Liver (tissue), 8 donors: ENCODE measurements at regions not wholly inside any gene's neighbourhood (a gene's known extent, or its start where the extent isn't known, plus 50 kb on each side); places are given as distances from the start of the nearest gene placed in this dataset.

Experiments used
- DNase-seq: peaks from one replicate; pipeline ENCODE4 v3.0.0-alpha.2; 2017; ENCODE audit warnings: low spot score
- H3K27ac ChIP-seq, 2 donors: one replicate each; pipeline ENCODE4 v1.7.0; 2013; ENCODE audit warnings: inconsistent platforms in 2 of 2, low read length in 2 of 2, control low read depth in 1 of 2, low read depth in 1 of 2, mild to moderate bottlenecking in 1 of 2
- H3K27me3 ChIP-seq, 4 donors: one replicate each; pipeline versions ENCODE4 v1.6.1 to v1.7.0; 2013; ENCODE audit warnings: low read length in 3 of 4, inconsistent platforms in 1 of 4, mild to moderate bottlenecking in 1 of 4, moderate library complexity in 1 of 4; ENCODE audit not compliant: control insufficient read depth in 4 of 4, insufficient read depth in 4 of 4
- H3K36me3 ChIP-seq, 4 donors: one replicate each; pipeline versions ENCODE4 v1.6.1 to v1.7.0; 2013; ENCODE audit warnings: low read length in 3 of 4, mild to moderate bottlenecking in 3 of 4, low read depth in 1 of 4, moderate library complexity in 1 of 4; ENCODE audit not compliant: control insufficient read depth in 4 of 4, insufficient read depth in 3 of 4
- H3K4me1 ChIP-seq, 4 donors: one replicate each; pipeline versions ENCODE4 v1.6.1 to v1.7.0; 2013; ENCODE audit warnings: low read length in 3 of 4, mild to moderate bottlenecking in 3 of 4, moderate library complexity in 1 of 4; ENCODE audit not compliant: control insufficient read depth in 4 of 4, insufficient read depth in 4 of 4
- H3K4me3 ChIP-seq, 3 donors: one replicate each; pipeline versions ENCODE4 v1.6.1 to v1.7.0; 2013; ENCODE audit warnings: low read length in 3 of 3, control low read depth in 1 of 3, low read depth in 1 of 3, mild to moderate bottlenecking in 1 of 3
- H3K9ac ChIP-seq, 2 donors: one replicate each; pipeline ENCODE4 v1.7.0; 2013; ENCODE audit warnings: low read length in 2 of 2, mild to moderate bottlenecking in 2 of 2, moderate library complexity in 2 of 2, control low read depth in 1 of 2, low read depth in 1 of 2
- H3K9me3 ChIP-seq, 4 donors: one replicate each; pipeline versions ENCODE4 v1.6.1 to v1.7.0; 2013; ENCODE audit warnings: low read length in 3 of 4; ENCODE audit not compliant: control insufficient read depth in 4 of 4
- ATF3 ChIP-seq: IDR thresholded peaks from 2 replicates; pipeline ENCODE4 v1.6.1; 2016; ENCODE audit warnings: antibody characterized with exemption
- CTCF ChIP-seq: fragments of 150-350 bp; IDR thresholded peaks from 2 replicates; pipeline ENCODE4 v1.5.1; 2017; ENCODE audit warnings: improper control_type of control experiment, low read depth, low read length; ENCODE audit not compliant: missing input control
- EGR1 ChIP-seq, 2 donors: IDR thresholded peaks; 2 replicates each; pipeline ENCODE4 v1.6.1; 2016 to 2018; ENCODE audit warnings: antibody characterized with exemption in 2 of 2, low read depth in 2 of 2
- FOXA1 ChIP-seq: IDR thresholded peaks from 2 replicates; pipeline ENCODE4 v1.6.1; 2016; ENCODE audit warnings: antibody characterized with exemption
- FOXA2 ChIP-seq: IDR thresholded peaks from 2 replicates; pipeline ENCODE4 v1.6.1; 2016; ENCODE audit warnings: antibody characterized with exemption
- GABPA ChIP-seq, 2 donors: IDR thresholded peaks in 1 of 2; conservative IDR thresholded peaks in 1 of 2; 2 replicates each; pipeline ENCODE4 v1.6.1; 2016; ENCODE audit warnings: antibody characterized with exemption in 2 of 2, mild to moderate bottlenecking in 1 of 2, moderate library complexity in 1 of 2
- HNF4A ChIP-seq, 2 donors: conservative IDR thresholded peaks; 2 replicates each; pipeline ENCODE4 v1.6.1; 2016; ENCODE audit warnings: antibody characterized with exemption in 2 of 2, mild to moderate bottlenecking in 2 of 2
- HNF4G ChIP-seq: IDR thresholded peaks from 2 replicates; pipeline ENCODE4 v1.6.1; 2016; ENCODE audit warnings: antibody characterized with exemption
- JUND ChIP-seq, 2 donors: IDR thresholded peaks; 2 replicates each; pipeline ENCODE4 v1.6.1; 2016; ENCODE audit warnings: antibody characterized with exemption in 2 of 2
- MAX ChIP-seq: IDR thresholded peaks from 2 replicates; pipeline ENCODE4 v1.6.1; 2016; ENCODE audit warnings: antibody characterized with exemption
- NR2F2 ChIP-seq: IDR thresholded peaks from 2 replicates; pipeline ENCODE4 v1.6.1; 2016; ENCODE audit warnings: antibody characterized with exemption
- RAD21 ChIP-seq, 2 donors: IDR thresholded peaks; 2 replicates each; pipeline ENCODE4 v1.6.1; 2016; ENCODE audit warnings: antibody characterized with exemption in 2 of 2, mild to moderate bottlenecking in 2 of 2
- REST ChIP-seq: IDR thresholded peaks from 2 replicates; pipeline ENCODE4 v1.6.1; 2016; ENCODE audit warnings: antibody characterized with exemption, mild to moderate bottlenecking
- RXRA ChIP-seq, 2 donors: IDR thresholded peaks; 2 replicates each; pipeline ENCODE4 v1.6.1; 2017 to 2018; ENCODE audit warnings: antibody characterized with exemption in 2 of 2, mild to moderate bottlenecking in 1 of 2
- SP1 ChIP-seq: IDR thresholded peaks from 2 replicates; pipeline ENCODE4 v1.6.1; 2018; ENCODE audit warnings: antibody characterized with exemption, mild to moderate bottlenecking
- TAF1 ChIP-seq: conservative IDR thresholded peaks from 2 replicates; pipeline ENCODE4 v1.6.1; 2016; ENCODE audit warnings: antibody characterized with exemption, mild to moderate bottlenecking
- YY1 ChIP-seq: IDR thresholded peaks from 2 replicates; pipeline ENCODE4 v1.6.1; 2016; ENCODE audit warnings: antibody characterized with exemption, mild to moderate bottlenecking
- ZBTB33 ChIP-seq: IDR thresholded peaks from 2 replicates; pipeline ENCODE4 v1.6.1; 2016; ENCODE audit warnings: antibody characterized with exemption
- WGBS: extraction: QIAGEN DNeasy Blood & Tissue Kit; methylation state at CpG from one replicate; pipeline ENCODE4 v1.1.7; 2013; 5-methylcytosine and 5-hydroxymethylcytosine counted together
- donor health status: healthy.
- donor health status: healthy.
- donor health status: healthy.
- donor health status: healthy.
- donor health status: healthy.

- TF ChIP-seq HNF4A (conservative IDR thresholded peaks at IDR 0.05) (no peak), JUND (IDR thresholded peaks at IDR 0.05) (no peak), EGR1 (IDR thresholded peaks at IDR 0.05; ENCODE audit: low read depth in 2 of 2) (no peak), FOXA2 (no peak)
Observed at GRCh38 chr11:39294648-39295047, 2164.8 kb downstream of the LRRC4C start (continued).

GRCh38 chr11:39288011-39288410 is 2171.4 kb downstream of the LRRC4C start:
- peaks cover 0 to 2% (median 0%) of the 10 kb centered on the region in 4 donors for H3K9me3 ChIP-seq
- 47% methylated on average over 4 of the region's 4 CpGs for WGBS
- H3K36me3 ChIP-seq, result no peaks in the 10 kb centered on the region
- H3K4me3 ChIP-seq, result no peak overlapping the region
- no peak for DNase-seq
- no peak overlapping the region for H3K9ac ChIP-seq
- H3K4me1 ChIP-seq, result no peaks in the 10 kb centered on the region
- no peak overlapping the region for H3K27ac ChIP-seq
- no peak for TF ChIP-seq SP1
- no peak for TF ChIP-seq FOXA1
- TF ChIP-seq RAD21 (IDR thresholded peaks at IDR 0.05), result no peak
- no peak for TF ChIP-seq RXRA (IDR thresholded peaks at IDR 0.05)
- no peak for TF ChIP-seq HNF4A (conservative IDR thresholded peaks at IDR 0.05)
- no peak for TF ChIP-seq ATF3
- no peak for TF ChIP-seq FOXA2
- TF ChIP-seq HNF4G, result no peak
- TF ChIP-seq MAX, result no peak
- TF ChIP-seq NR2F2, result no peak
- TF ChIP-seq EGR1 (IDR thresholded peaks at IDR 0.05; ENCODE audit: low read depth in 2 of 2), result no peak
- TF ChIP-seq TAF1, result no peak
- TF ChIP-seq YY1, result no peak
- TF ChIP-seq GABPA (IDR thresholded peaks at IDR 0.05 in 1 of 2, conservative IDR thresholded peaks at IDR 0.05 in 1 of 2), result no peak
- no peak for TF ChIP-seq JUND (IDR thresholded peaks at IDR 0.05)
- no peak for TF ChIP-seq CTCF
- no peaks in the 10 kb centered on the region for H3K27me3 ChIP-seq

GRCh38 chr11:39268176-39268690 is 2191.2 kb downstream of the LRRC4C start:
- H3K9me3 ChIP-seq, result no peaks in the 10 kb centered on the region
- no peaks in the 10 kb centered on the region for H3K4me1 ChIP-seq
- H3K9ac ChIP-seq, result no peak overlapping the region
- no peak overlapping the region for H3K4me3 ChIP-seq
- no peak for DNase-seq
- H3K27ac ChIP-seq, result no peak overlapping the region
- TF ChIP-seq REST (no peak), TAF1 (no peak), YY1 (no peak), SP1 (no peak), MAX (no peak), HNF4G (no peak), HNF4A (conservative IDR thresholded peaks at IDR 0.05) (no peak), EGR1 (IDR thresholded peaks at IDR 0.05; ENCODE audit: low read depth in 2 of 2) (no peak), JUND (IDR thresholded peaks at IDR 0.05) (no peak), RXRA (IDR thresholded peaks at IDR 0.05) (no peak), FOXA1 (no peak), GABPA (IDR thresholded peaks at IDR 0.05 in 1 of 2, conservative IDR thresholded peaks at IDR 0.05 in 1 of 2) (no peak), NR2F2 (no peak), ATF3 (no peak), CTCF (no peak), FOXA2 (no peak), ZBTB33 (no peak)
- no peaks in the 10 kb centered on the region for H3K27me3 ChIP-seq
- no peaks in the 10 kb centered on the region for H3K36me3 ChIP-seq
- 51% methylated on average over 3 of the region's 3 CpGs for WGBS
